ENCODE measurements at regions not wholly inside any gene's neighbourhood (a gene's known extent, or its start where the extent isn't known, plus 50 kb on each side); places are given as distances from the start of the nearest gene placed in this dataset.

DNA sequence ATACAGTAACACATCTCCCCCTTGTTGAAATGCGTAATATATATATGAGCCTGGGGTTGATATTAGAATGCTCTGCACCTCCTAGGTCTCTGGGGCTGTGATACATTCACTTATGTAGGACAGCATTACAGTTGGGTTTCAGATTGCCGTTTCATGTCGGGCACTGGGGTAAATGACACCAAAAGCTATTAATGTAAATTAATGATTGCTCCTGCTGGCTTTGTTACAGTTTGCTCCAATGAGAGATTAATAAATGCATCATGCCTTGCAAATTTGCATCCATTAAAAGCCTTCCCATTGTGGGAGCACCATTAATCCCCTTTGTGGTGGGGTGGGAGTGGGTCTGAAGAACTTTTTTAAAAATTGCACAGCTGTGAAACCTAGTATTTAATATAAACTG, 584.4 kb upstream of the EEF2KMT start (continued):
- TF ChIP-seq, protein P1, sequence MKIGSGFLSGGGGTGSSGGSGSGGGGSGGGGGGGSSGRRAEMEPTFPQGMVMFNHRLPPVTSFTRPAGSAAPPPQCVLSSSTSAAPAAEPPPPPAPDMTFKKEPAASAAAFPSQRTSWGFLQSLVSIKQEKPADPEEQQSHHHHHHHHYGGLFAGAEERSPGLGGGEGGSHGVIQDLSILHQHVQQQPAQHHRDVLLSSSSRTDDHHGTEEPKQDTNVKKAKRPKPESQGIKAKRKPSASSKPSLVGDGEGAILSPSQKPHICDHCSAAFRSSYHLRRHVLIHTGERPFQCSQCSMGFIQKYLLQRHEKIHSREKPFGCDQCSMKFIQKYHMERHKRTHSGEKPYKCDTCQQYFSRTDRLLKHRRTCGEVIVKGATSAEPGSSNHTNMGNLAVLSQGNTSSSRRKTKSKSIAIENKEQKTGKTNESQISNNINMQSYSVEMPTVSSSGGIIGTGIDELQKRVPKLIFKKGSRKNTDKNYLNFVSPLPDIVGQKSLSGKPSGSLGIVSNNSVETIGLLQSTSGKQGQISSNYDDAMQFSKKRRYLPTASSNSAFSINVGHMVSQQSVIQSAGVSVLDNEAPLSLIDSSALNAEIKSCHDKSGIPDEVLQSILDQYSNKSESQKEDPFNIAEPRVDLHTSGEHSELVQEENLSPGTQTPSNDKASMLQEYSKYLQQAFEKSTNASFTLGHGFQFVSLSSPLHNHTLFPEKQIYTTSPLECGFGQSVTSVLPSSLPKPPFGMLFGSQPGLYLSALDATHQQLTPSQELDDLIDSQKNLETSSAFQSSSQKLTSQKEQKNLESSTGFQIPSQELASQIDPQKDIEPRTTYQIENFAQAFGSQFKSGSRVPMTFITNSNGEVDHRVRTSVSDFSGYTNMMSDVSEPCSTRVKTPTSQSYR (CRISPR knock-in tag; IDR thresholded peaks at IDR 0.05; ENCODE audit: borderline replicate concordance) = no peak

DNA sequence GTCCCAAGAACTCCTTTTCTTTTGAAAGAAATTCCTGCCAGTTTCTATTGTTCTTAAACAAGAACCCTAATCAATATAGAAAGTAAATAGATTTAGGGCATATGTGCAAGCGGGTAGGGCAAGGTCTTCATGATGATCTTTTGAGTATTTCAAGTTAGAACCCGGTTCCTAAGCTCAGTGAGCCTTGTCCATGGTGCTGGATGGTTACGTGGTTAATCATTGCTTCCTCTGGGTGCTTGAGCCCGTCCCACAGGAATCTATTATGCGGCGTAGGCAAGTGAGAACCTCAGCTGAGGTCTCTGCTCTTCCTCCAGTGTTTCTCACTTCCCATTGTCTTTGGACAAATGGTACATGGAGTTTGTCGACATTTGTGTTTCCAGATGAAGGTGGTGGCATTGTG, 580.8 kb upstream of the EEF2KMT start:
- ChIA-PET POLR2A (no interaction called here), CTCF (ENCODE audit: low intra/inter-chr PET ratio, low total read pairs) (no interaction called here)
- Histone ChIP-seq H3K9ac (ENCODE audit: insufficient read depth, low read depth, low read length) (no peak overlapping the region), H3K4me3 (replicated peaks in 1 of 3; ENCODE audit: insufficient read depth in 1 of 3, low read depth in 2 of 3, low read length in 3 of 3) (no peak overlapping the region), H3K4me1 (ENCODE audit: insufficient read depth, low read length) (no peaks in the 10 kb centered on the region), H2AFZ (ENCODE audit: low read length) (no peak overlapping the region), H3K27ac (ENCODE audit: extremely low read length, insufficient read depth, low read length) (no peak overlapping the region), H3K79me2 (ENCODE audit: insufficient read depth, low read length) (no peaks in the 10 kb centered on the region), H3K27me3 (ENCODE audit: control insufficient read depth in 1 of 2, insufficient read depth in 2 of 2, low read length in 2 of 2) (0 out of 5 replicates have a peak, but pooled peaks cover 0 to under 1% of the 10 kb centered on the region in 2 experiments), H3K36me3 (replicated peaks in 1 of 2; ENCODE audit: control insufficient read depth in 1 of 2, insufficient read depth in 2 of 2, low read length in 2 of 2) (no peaks in the 10 kb centered on the region), H4K20me1 (ENCODE audit: insufficient read depth, low read length) (no peaks in the 10 kb centered on the region), H3K9me3 (ENCODE audit: low read length) (no peaks in the 10 kb centered on the region), H3K4me2 (ENCODE audit: low read depth, low read length) (no peak overlapping the region)
- FAIRE-seq (no peak), ATAC-seq (no peak), DNase-seq (ENCODE audit: low spot score) (no peak)
- TF ChIP-seq MIER2 (CRISPR knock-in tag; IDR thresholded peaks at IDR 0.05) (peak; percentile 93), ZNF333 (CRISPR knock-in tag; IDR thresholded peaks at IDR 0.05; ENCODE audit: borderline replicate concordance) (no peak), FOXA1 (IDR thresholded peaks at IDR 0.05) (no peak), FOXA1 (CRISPR knock-in tag; IDR thresholded peaks at IDR 0.05) (no peak)
- TF ChIP-seq, protein P2, sequence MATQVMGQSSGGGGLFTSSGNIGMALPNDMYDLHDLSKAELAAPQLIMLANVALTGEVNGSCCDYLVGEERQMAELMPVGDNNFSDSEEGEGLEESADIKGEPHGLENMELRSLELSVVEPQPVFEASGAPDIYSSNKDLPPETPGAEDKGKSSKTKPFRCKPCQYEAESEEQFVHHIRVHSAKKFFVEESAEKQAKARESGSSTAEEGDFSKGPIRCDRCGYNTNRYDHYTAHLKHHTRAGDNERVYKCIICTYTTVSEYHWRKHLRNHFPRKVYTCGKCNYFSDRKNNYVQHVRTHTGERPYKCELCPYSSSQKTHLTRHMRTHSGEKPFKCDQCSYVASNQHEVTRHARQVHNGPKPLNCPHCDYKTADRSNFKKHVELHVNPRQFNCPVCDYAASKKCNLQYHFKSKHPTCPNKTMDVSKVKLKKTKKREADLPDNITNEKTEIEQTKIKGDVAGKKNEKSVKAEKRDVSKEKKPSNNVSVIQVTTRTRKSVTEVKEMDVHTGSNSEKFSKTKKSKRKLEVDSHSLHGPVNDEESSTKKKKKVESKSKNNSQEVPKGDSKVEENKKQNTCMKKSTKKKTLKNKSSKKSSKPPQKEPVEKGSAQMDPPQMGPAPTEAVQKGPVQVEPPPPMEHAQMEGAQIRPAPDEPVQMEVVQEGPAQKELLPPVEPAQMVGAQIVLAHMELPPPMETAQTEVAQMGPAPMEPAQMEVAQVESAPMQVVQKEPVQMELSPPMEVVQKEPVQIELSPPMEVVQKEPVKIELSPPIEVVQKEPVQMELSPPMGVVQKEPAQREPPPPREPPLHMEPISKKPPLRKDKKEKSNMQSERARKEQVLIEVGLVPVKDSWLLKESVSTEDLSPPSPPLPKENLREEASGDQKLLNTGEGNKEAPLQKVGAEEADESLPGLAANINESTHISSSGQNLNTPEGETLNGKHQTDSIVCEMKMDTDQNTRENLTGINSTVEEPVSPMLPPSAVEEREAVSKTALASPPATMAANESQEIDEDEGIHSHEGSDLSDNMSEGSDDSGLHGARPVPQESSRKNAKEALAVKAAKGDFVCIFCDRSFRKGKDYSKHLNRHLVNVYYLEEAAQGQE (IDR thresholded peaks at IDR 0.05; ENCODE audit: borderline replicate concordance in 1 of 2, low read depth in 1 of 2, low read length in 2 of 2) = peak; percentile 56 to 92
- in situ Hi-C loops (cut with HindIII; ENCODE audit: extremely low pct_ligation_motif_present, low pct_unique_long_range_greater_than_20kb) = no loop called here
- WGBS (ENCODE audit: low lambda C conversion rate) = 12% methylated on average over 6 of the region's 7 CpGs
- intact Hi-C loops (cut with micrococcal nuclease; ENCODE audit: unreplicated experiment) = no loop called here
- no TSS peak for BruUV-seq (replicated peaks)

Measured in HepG2 (cell line).